ENCODE measurements at regions not wholly inside any gene's neighbourhood (a gene's known extent, or its start where the extent isn't known, plus 50 kb on each side); places are given as distances from the start of the nearest gene placed in this dataset.

DNA sequence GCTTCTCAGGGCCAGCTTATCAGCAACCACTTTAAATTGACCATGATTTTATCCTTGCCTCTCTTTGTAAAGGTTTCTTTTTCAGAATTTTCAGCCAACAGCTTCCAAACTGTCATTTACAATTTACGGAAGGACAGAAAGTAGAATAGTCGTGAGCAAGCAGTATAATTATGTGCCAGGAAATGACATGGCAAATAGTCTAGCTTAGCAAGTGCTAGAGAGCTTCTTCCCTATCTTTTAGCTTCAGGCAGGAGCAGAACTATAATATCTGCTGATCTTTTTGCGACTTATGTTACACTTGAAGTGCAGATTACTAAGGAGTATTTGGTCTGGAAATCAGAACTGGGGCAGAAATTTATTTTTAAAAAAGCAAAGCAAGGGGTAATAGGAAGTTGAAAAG is 123.0 kb upstream of the AP1S2 start:
- DNase-seq = no peak

DNA sequence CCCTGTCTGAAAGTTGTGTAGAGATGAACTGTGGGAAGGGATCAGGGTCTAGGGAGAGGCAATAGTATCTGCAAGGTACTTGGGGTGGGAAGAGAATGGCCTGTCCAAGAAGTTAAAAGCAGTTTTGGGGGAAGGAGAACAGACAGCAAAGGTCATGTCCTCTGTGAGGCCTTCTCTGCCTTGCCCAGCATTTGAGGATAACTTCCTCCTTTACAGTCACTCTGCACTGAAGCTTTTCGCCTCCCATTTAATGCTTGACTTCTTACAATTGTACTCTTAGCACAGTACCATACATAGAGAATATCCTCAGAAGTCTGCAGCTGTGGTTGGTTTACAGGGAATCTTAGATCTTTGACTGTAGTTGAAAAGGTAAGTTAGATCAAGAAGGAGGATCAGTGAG is 121.8 kb upstream of the AP1S2 start:
- DNase-seq = no peak

DNA sequence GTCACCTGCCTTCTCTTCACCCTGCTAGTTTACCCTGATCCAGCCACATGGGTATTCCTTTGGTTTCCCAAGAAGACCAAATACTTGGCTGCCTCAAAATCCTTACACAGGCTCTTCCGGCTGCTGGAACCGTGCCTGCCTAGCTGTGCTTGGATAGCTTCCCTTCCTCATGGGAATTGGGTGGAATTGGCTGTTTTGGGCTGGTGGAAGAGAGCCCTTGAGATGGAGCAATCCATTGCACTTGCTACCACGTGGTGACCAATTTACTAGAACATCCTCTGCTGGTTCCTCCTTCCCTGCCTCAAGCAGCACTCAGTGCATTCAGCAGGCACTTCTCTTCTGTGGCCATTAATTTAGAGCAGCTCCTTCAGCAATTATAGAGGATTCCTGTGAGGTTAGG is 119.3 kb upstream of the AP1S2 start:
- no peak for DNase-seq

DNA sequence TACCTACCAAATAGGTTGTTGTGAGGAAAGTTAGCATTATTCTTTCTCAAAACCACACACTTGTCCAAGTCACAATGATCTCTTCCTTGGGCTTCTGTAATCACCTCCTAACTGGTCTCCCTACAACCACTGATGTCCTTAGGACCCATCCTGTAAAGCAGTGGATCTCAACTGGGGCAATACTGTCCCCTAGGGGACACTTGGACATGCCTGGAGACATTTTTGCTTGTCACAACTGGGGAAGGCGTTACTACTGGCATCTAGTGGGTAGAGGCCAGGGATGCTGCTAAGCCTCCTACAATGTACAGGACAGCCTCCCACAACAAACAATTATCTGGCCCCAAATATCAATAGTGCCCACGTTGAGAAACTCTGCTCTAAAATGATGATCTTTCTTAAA is 118.7 kb upstream of the AP1S2 start:
- DNase-seq = no peak

DNA sequence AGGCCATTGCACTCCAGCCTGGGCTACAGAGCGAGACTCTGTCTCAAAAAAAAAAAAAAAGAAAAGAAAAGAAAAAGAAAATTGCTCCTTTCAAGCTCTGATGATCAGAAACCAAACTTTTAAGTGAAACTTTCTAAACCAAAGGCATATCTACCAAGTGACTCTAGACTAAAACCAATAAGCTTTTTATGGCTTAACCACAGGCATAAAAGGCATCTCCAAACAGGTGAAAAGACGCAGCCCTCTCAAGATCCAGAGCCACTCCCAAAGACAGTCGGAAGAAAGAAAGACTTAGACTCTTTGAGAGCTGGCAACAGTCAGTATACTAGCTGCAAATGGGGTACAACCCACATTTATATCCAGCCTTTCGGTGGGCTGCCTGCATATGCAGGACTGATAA is 117.1 kb upstream of the AP1S2 start:
- DNase-seq = no peak

DNA sequence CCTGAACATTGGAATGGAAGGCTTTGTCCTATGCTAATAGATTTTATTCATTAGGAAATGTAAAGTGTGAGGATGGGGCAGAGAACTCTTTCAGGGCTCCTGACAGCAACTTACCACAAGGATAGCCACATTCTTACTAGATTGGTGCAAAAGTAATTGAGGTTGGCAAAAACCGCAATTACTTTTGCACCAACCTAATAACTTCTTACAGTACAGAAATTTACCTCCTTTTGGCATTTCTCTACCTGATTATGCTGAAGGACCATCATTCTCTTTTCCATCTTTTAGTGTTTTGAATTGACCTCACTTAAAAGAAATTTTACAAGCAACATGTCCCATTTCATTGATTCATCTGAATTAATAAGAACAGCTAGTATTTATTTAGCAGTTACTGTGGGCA is 109.2 kb upstream of the AP1S2 start:
- no peak for DNase-seq

DNA sequence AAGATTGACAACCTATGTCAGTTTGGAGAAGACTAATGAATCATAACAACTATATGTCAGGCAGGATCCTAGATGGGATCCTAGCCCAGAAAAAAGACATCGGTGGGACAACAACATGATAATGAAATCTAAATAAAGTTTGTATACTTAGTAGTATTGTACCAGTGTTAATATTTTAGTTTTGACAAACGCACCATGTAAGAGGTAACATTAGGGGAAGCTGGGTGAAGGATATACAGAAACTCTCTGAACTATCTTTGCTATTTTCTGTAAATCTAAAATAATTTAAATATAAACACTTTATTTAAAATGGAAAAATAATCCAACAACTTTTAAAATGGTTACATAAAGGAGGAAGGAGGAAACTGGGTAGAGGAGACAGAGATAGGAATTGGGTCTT is 105.6 kb upstream of the AP1S2 start:
- no peak for DNase-seq

DNA sequence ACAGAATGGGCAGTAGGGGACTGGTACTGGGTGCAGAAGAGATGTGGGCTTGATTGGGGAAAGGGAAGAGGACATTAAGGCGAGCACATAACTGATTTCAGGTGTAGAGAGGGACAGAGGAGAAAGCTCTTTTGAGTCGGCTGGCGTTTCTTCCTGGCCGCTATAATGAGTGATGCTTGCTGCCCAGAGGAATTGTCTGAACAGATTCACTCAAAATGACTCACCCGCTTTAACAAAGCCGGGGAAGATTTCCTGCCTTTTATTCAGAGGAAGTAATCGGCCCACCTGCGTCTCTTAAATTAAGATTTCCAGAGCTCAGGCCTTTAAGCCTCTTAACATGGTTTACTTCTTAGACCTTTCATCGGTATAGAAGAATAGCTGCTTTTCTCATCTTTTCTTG is 102.1 kb upstream of the AP1S2 start:
- DNase-seq = no peak

DNA sequence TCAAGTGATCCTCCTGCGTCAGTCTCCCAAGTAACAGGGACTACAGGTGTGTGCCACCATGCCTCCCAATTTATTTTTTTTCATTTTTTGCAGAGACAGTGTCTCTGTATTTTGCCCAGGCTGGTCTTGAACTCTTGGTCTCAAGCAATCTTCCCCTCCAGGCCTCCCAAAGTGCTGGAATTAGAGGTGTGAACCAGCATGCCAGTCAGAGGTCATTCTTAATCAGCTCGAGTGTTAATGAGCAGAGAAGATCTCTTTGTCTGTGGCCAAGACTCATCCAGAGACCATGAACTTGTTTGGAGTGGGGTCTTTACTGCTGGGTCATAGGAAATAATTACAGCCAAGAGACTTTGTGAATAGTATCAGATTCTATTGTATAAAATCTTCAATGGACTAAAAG is 99.2 kb upstream of the AP1S2 start:
- DNase-seq = no peak

DNA sequence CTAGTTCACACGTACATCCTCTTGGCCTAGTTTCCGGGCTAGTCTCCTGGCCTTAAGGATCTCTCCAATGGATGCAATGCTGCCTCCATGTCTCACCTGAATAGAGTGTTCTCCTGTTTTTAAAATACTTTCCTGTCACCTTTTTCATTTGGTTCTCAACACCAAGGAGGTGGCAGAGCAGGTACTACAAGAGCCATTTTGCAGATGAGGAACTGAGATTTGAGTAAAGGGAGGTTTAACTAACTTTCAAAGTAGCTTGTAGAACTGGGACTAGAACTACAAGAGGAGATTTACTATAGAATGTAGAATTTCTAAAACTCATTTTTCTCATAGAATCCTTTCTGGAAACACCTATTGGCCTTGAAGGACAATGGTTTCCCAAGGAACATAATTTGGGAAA is 97.6 kb upstream of the AP1S2 start:
- no peak for DNase-seq

DNA sequence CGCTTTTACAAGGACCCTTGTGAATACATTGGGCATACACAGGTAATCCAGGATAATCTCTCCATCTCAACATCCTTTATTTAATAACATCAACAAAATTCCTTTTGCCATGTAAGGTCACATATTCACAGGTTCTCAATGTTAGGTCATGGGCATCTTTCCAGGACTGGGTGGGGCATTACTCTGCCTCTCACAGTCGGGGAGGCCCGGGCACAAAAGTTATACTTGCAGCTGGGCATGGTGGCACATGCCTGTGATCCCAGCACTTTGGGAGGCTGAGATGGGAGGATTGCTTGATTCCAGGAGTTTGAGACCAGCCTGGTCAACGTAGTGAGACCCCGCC is 93.7 kb upstream of the AP1S2 start:
- no peak for DNase-seq

DNA sequence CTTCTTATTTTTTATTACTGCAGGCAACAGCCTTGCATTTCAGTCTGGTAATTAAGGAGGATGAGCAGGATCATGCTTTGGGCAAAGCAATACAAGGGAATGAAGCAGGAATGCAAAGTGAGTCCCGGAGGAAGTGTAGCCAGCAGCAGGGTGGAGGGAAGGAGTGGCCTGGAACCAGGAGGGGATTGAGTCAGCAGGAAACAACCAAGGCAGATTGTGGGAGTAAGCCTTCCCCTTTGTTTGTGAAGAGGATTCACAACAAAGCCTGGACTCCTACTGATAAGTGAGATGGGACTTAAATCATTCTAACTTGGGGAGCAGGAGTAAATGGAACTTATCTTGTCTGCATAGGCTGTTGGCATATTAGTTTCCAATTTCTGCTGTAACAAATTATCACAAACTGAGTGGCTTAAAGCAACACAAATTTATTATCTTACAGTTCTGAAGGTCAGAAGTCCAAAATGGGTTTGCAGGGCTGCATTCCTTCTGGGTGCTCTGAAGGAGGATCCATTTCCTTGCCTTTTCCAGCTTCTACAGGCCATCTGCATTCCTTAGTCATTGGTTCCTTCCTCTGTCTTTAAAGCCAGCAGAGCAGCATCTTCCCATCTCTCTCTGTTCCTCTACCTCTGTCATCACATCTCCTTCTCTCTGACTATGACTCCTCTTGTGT is 93.2 kb upstream of the AP1S2 start:
- no peak for DNase-seq

DNA sequence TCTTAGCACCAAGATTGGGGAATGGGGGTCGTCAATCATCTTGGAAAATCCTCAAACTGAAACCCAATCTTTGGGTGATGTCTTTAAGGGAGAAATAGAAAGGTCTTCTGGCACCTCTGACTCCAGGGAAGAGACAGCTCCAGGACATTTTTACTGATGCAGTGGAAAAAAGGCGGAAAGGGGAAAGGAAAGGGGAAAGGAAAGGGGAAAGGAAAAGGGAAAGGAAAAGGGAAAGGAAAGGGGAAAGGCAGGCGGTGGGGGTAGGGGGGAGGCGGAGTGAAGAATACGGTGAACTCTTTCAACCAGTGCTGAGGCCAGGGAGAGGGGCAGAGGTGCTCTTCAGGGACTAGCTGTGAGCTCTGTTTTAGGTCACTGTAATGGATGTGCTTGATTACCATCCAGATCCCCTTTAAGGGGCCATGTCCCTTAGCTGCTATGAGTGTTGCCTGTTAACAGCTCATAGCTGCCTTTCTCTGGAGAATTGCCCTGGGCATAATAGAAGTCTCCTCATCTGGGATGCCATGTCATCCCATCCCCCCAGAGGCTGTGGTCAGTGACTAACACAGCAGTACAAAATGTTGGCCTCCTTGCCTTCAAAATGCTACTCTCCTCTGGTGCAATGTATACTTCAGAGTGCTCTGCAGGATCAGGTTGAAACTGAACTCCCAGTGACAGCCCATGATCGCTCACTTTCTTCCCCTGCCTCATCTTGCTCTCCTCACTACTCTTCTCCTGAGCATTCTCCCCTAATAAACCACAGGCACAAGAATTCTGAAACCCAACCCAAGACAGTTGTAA is 92.4 kb upstream of the AP1S2 start:
- no peak for DNase-seq

DNA sequence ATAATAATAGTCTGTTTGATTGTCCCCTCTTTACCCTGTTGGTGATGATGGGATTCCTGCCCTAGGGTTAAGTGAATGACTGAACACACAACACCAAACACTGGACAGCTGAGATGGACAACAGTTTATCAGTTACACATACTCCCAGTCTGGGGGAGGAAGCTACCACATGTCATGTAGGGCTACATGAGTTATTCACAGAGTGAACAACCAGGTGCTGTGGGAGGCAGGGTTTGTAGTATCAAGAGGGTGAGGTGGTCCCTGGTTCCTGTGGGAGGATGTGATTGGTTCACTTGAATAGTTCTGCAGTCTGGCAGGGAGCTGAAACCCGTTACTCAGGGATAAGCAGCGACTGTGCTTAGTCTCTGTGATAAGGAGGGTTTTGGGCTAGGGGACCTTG is 88.8 kb upstream of the AP1S2 start:
- no peak for DNase-seq

DNA sequence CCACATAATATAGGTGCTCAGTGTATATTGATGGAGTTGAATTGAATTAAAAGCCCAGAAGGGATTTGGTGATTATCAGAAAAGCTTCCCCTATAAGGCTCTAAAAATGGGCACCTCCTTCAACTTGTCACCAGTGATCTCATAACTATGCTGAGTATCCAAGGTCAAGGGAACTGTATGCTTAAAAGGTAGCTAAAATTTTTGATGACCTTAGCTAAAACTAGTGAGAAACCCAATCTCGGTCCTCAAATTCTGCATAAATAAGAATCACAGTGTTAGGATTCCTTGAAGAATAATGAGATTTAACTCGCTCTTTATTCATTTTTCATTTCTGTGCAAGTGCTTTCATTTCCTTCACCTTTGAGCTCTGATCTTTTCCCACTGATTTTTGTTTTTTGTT is 87.7 kb upstream of the AP1S2 start:
- DNase-seq = no peak

DNA sequence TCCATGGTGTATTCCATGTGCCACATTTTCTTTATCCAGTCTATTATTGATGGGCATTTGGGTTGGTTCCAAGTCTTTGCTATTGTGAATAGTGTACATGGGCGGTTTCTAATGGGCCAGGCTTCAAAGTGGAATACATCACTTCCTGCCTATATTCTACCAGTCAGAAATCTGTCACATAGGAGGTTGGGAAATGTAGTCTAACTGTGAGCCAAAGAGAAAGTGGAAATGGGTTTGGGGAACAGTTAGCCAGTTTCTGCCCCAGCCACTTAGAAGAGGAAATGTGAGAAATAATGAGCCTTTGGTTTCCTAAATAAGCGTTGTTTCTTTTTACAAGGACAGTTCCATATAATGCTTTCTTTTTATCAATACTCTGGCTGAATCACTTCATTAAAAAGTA is 85.1 kb upstream of the AP1S2 start:
- no peak for DNase-seq

DNA sequence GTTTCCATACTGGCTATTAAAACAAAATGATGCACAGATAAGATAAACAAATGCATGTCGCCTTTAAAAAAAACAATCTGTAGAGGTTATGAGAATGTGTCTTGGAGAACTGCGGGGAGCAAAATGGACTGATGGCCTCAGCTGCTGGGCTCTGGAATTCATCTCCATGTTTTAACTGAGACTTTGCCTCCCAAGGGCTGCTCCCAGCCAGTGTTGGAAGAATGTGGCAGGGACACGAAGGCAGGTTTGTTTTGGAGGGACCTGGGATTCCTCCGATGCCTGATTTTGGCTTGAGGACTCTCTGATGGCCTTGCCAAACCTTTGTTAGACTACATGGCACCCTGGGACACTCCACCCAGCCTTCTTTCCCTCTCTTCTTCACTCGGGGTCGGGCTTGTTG is 83.5 kb upstream of the AP1S2 start:
- no peak for DNase-seq

DNA sequence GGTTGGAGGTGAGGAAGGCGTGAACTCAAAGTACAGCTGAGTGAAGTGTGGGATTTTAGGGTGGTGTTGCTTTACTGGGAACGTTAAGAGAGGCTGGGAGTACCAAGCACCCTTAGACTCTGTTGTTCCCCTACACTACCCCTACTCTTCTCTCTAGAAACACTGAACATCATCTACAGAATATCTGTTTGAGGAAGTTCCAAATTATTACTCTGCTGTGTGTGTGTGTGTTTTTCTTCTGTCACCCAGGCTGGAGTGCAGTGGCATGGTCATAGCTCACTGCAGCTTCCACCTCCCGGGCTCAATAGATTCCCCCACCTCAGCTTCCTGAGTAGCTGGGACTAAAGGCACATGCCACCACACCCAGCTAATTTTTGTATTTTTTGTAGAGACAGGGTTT is 76.7 kb upstream of the AP1S2 start:
- no peak for DNase-seq

DNA sequence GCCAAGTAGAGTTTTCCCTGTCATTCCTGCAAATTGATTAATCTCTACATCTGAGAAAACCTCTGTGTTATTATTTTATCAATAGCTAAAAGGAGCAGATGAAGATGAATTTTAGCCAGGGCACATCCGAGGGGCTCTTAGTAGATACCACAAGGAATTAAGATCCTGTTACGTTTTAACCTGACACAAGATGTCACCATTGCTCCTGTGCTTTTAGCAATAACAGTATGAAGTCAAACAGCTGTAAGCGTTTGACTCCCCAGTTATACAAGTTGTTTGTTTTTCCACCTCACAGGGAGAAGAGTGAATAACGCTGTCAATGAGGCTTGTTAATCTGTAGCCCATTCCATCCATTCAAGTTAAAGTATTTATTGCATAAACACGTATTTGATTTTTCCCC is 76.0 kb upstream of the AP1S2 start:
- peak in 1 of 2 experiments; percentile 0 for DNase-seq

DNA sequence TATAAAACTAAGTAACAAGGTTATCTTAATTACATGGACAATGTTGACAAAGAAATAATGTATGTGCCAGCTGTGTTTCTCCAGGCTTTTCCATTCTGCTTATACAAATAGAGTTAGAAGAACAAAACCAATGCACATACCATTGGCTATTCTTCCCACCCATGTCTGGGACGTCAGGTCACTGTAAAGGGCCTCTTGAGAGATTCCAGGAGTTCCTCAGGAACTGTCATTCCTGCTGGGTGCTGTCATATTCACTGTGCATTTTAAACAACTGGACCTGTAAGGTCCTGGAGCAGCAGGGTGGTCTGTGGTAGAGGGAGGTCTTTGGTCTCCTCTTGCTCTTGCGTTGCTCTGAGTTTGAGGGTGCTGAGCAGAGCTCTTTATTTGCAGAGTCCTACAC is 74.6 kb upstream of the AP1S2 start:
- DNase-seq = no peak

DNA sequence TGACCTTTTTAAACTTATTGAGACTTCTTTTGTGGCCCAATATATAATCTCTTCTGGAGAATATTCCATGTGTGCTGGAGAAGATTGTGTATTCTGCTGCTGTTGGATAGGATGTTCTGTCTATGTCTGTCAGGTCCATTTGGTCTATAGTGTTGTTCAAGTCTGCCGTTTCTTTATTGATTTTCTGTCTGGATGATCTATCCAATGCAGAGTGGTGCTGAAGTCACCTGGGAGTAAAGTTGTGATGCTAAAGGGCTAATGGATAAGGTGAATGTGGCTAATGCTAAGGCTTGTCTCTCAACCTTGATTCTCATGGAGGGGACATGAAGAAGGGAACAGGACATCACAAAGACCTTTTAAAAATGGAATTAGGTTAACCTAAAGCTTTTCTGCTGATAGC is 72.0 kb upstream of the AP1S2 start:
- no peak for DNase-seq

DNA sequence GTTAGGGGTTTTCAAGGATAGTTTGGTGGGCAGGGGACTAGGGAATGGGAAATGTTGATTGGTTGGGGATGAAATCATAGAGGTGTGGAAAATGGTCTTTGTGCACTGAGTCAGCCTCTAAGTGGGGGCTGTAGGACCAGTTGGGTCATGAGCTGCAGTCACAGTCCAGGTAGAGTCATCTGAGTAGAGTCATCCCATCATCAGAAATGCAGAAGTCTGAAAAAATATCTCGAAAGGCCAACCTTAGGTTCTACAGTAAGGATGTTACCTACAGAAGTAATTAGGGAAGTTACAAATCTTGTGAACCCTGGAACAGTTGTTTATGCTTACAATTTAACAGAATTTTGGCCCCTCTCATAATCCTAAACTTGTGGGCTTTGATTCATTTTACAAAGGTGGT is 63.4 kb upstream of the AP1S2 start:
- no peak for DNase-seq

DNA sequence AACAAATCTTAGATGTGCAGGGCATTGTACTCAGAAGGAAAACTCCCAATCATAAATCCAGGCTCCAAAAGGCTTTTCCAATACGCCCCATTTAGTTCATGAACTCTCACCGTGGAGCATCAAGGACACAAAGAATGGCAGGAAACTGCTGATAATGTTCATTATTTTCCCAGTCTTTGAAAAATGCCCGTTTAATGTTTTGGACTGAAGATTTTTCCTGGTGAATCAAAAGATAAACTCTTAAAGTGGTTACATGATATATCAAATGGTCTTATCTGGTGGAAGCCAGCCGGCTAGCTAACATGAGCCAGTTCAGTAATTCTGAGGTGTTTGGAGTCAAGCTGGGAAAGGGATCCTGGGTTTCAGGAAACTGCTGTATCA is 62.1 kb upstream of the AP1S2 start:
- no peak for DNase-seq

DNA sequence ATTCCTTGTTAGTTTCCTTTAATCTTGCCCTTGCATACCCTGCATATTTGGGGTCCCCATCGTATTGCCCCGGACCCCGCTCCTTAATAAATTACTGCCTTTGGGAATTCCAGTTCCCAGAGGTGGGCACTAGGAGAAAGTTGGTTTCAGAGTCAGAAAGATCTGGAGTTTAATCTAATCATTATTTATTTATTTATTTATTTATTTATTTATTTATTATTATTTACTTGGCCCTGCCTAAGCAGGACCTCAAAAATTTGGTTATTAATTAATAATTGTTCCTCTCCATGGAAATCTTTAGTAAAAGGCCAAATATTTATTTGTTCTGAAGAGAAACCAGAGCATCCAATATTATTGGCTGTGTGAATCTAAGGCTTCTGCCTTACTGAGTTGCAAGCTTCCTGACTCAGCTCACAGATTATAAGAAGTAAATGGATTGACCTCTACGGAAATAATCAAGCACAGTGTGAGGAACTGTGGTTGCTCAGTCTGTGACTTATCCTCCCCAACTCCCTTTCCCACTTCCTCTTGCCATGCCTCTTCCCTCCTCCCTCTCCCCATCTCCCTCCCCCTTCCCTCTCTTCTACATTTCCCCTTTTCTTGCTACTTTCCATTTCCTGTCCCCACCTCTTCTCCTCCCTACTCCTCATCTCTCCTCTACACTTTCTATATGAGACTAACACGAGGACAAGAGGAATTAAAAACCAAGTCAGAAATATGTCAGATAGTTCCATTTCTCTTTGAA is 61.5 kb upstream of the AP1S2 start:
- no peak for DNase-seq

DNA sequence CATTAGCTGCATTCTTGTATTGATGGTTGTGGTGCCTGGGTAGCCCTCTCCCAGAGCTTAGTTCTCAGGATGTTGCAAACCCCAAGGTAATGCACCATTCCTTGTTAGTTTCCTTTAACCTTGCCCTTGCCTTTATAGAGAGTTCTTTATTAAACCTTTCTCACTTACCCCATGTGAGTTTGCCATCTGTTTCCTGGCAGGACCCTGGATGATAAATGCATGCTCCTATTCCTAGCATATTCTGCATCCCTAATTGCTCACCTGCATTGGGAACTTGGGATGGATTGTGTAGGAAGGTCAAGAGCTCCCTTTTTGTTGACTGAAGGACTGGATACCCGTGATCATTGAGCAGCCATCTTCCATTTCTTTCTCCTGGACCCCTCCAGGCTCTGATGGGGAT is 59.9 kb upstream of the AP1S2 start:
- no peak for DNase-seq
